GM18873 (cell line): ENCODE measurements at regions not wholly inside any gene's neighbourhood (a gene's known extent, or its start where the extent isn't known, plus 50 kb on each side); places are given as distances from the start of the nearest gene placed in this dataset.

Experiments used
- ATAC-seq: cut with Tn5 transposase; IDR thresholded peaks from one replicate; pipeline ENCODE4 v1.9.1; 2021; ENCODE audit warnings: mild to moderate bottlenecking, moderate library complexity, moderate number of reproducible peaks; ENCODE audit not compliant: unreplicated experiment, low FRiP score

DNA sequence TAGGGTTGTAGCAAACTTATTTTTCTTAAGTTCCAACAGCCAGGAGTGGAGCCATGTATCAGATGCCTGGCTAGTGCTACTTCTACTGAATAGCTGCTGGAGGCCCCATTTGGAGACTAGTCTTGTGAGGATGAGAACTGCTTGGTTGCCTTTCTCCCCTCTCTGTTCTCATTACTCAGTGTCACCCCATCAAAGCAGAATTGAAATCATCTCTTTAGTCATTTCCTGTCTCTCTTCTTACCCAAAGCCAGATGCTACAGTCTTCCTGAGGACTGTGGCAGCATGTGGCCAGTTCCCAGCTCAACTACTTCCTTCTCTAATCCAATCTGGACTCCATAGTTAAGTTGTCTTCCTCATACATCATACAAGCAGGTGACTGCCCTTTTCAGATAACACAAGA lies 197.5 kb downstream of the BRINP2 start:
- ATAC-seq, result no peak

DNA sequence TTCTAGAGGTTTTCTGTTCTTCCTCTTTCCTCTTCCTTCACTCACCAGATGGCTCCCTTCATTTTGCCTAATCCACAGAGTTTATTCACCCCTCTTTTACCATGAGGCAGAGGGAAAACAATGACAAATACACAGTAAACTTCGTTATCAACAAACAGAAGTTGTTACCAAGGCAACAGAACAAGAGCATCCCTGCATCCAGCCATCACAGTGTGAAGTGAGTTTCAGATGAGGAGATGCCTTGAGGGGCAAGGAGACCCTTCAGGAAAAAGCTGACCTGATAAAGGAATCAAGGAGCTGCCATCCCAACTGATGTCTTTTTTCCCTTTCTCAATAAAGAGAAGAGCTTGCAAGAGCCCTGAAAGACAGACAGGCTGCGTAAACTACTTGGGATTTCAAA lies 195.3 kb downstream of the BRINP2 start:
- ATAC-seq, result no peak

GRCh38 chr1:177360791-177361190 lies 190.0 kb downstream of the BRINP2 start:
- no peak for ATAC-seq

- no peak for ATAC-seq
Measured at GRCh38 chr1:177356674-177357435, 186.1 kb downstream of the BRINP2 start.

DNA sequence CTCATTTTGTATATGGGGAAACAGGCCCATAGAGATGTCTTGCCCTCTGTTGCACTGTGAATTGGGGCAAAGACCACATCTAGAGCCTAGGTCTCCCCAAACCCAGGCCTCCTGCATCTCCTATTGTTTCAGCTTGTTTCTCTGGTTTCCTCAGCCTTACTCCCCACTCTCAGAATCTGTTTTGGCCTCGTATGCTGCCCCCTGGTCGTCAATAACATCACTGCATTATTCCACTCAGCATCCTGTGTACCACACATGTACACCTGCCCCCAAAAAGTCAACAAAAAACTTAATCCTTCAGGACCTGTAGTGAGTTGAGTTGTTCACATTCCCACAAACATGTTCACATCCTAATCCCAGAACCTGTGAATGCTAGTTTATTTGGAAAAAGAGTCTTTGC lies 184.8 kb downstream of the BRINP2 start:
- no peak for ATAC-seq

- ATAC-seq, result no peak
Measured at GRCh38 chr1:177354247-177354646, 183.5 kb downstream of the BRINP2 start.

GRCh38 chr1:177351361-177352108 lies 180.8 kb downstream of the BRINP2 start:
- no peak for ATAC-seq

GRCh38 chr1:177346790-177347359 lies 176.1 kb downstream of the BRINP2 start:
- no peak for ATAC-seq

DNA sequence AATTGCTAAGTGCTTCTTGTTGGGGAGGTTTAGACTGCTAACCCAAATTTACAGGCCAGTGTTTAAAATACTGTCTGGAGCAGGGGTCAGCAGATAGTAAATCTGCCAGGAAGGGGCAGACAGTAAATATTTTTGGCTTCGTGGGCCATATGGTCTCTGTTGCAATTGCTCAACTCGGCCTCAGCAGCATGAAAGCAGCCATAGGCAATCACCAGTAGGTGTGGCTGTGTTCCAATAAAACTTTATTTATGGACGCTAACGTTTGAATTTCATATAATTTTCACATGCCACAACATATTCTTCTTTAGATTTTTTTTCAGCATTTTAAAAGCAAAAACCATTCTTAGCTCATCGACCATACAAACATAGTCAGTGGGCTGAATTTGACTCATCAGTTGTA lies 172.7 kb downstream of the BRINP2 start:
- ATAC-seq, result no peak

- ATAC-seq, result no peak
Measured at GRCh38 chr1:177341773-177342172, 171.0 kb downstream of the BRINP2 start.

DNA sequence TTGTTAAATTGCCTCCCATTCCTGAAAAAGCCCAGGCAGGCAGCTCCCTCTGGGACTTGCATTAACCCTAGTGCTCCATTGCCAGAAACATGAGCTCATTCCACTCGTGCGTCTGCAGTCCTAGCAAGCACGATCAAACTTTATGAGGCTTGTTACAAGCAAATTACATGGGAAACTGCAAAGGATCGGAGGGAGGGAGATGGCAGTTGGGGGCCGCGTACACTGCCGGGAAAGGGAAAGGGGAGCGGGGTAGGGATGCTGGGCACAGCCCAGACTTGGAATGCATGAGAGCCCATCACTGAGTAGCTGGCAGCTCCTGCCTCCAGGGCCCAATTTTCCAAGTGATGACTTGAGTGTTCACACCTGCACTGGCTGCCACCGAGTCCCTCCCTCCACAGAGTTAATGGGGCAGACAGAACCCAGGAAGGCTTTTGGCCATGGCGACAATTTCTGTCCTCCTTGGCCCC lies 169.9 kb downstream of the BRINP2 start:
- no peak for ATAC-seq

DNA sequence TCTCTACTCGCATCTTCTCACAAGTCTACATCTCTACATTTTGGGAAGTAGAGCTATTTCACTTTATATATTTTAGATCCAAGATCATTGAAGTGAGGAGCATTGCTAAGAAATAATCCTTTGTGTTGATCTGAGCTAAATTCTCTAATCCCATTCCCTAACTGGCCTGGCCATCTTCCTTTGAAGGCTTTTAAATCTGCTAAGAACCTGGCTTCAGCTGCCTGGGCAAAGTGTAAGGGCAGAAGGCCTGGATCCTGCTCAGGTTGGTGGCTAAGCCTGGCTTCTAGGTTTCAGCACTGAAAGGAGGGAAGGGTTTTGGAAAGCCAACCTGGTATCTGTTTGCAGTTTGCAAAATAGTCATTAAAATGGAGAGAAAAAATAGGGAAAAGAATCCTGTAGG lies 167.6 kb downstream of the BRINP2 start:
- ATAC-seq, result no peak

DNA sequence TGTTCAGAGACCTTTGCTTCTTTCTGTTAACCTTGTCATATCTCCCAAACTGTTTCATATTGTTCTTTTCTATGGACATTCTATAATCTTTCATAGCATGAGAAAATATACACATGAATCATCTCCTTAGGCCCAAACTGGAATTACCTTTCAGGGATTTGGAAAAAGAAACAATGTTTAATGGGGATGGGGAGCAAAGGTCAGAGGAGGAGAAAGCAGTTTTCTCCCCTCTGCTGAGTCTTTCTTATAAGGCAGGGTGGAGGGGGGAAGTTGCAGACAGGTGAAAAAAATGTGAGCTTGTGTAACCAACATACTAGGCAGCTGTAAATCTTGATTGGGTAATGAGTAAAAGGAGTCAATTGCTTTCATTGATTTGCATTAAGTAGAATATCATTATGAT lies 164.1 kb downstream of the BRINP2 start:
- ATAC-seq, result no peak

DNA sequence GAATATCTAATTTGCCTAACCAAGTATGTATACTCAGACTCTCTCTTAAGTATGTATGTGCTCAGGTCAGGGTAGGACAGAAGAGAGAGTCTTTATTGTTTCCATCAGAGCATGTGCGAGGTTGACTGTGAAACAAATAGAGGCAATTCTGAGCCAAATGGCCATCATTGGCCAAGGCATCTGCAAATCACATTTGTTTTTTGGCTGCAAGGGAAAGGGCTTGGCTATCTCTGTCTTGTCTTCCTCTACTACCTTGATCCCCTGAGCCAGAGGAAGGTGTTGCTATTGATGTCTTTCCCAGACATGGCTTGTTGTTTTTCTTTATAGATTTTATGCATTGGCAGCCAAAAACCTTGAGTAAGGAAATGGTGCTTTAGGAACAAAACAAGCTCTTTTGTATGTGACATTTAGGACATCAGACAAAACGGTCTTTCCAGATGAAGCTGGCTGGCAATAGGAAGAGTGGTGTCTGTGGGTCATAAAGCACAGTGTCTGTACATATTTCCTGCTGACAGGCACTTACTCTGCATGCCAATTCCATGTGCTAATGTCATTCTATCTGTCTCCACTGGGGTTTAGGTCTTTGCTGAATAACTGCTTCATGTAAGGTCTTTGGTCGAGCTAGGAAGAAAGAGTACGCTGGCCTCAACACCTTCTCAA lies 163.3 kb downstream of the BRINP2 start:
- ATAC-seq, result no peak
